ENCODE measurements at regions not wholly inside any gene's neighbourhood (a gene's known extent, or its start where the extent isn't known, plus 50 kb on each side); places are given as distances from the start of the nearest gene placed in this dataset.

GRCh38 chr20:10828180-10828579, 154.4 kb upstream of the JAG1 start:
- DNase-seq (ENCODE audit: low spot score), result no peak
- in situ Hi-C loops (cut with MboI; ENCODE audit: low sequenced_read_pairs, unreplicated experiment), result no loop called here
- TF ChIP-seq CTCF (IDR thresholded peaks at IDR 0.05; ENCODE audit: borderline replicate concordance, control extremely low read depth, extremely low read depth, insufficient read depth, missing control alignments), result no peak

GRCh38 chr20:10832141-10832540, 158.3 kb upstream of the JAG1 start:
- in situ Hi-C loops (cut with MboI; ENCODE audit: low sequenced_read_pairs, unreplicated experiment), result no loop called here

GRCh38 chr20:10837901-10838300, 164.1 kb upstream of the JAG1 start:
- in situ Hi-C loops (cut with MboI; ENCODE audit: low sequenced_read_pairs, unreplicated experiment), result no loop called here
- DNase-seq (ENCODE audit: low spot score), result no peak
- TF ChIP-seq CTCF (IDR thresholded peaks at IDR 0.05; ENCODE audit: borderline replicate concordance, control extremely low read depth, extremely low read depth, insufficient read depth, missing control alignments), result no peak

More at GRCh38 chr20:10832141-10832540, 158.3 kb upstream of the JAG1 start:
- no peak for TF ChIP-seq CTCF (IDR thresholded peaks at IDR 0.05; ENCODE audit: borderline replicate concordance, control extremely low read depth, extremely low read depth, insufficient read depth, missing control alignments)
- no peak for DNase-seq (ENCODE audit: low spot score)

GRCh38 chr20:10842116-10842515, 168.3 kb upstream of the JAG1 start:
- no peak for DNase-seq (ENCODE audit: low spot score)
- TF ChIP-seq CTCF (IDR thresholded peaks at IDR 0.05; ENCODE audit: borderline replicate concordance, control extremely low read depth, extremely low read depth, insufficient read depth, missing control alignments), result no peak
- in situ Hi-C loops (cut with MboI; ENCODE audit: low sequenced_read_pairs, unreplicated experiment), result no loop called here

- no peak for TF ChIP-seq CTCF (IDR thresholded peaks at IDR 0.05; ENCODE audit: borderline replicate concordance, control extremely low read depth, extremely low read depth, insufficient read depth, missing control alignments)
- in situ Hi-C loops (cut with MboI; ENCODE audit: low sequenced_read_pairs, unreplicated experiment), result no loop called here
- no peak for DNase-seq (ENCODE audit: low spot score)
Observed at GRCh38 chr20:10843146-10843711, 169.4 kb upstream of the JAG1 start.

GRCh38 chr20:10846766-10847165, 173.0 kb upstream of the JAG1 start:
- no peak for TF ChIP-seq CTCF (IDR thresholded peaks at IDR 0.05; ENCODE audit: borderline replicate concordance, control extremely low read depth, extremely low read depth, insufficient read depth, missing control alignments)
- in situ Hi-C loops (cut with MboI; ENCODE audit: low sequenced_read_pairs, unreplicated experiment), result no loop called here
- no peak for DNase-seq (ENCODE audit: low spot score)

Data from GM13976 (cell line).